22Rv1 (cell line): ENCODE measurements at regions not wholly inside any gene's neighbourhood (a gene's known extent, or its start where the extent isn't known, plus 50 kb on each side); places are given as distances from the start of the nearest gene placed in this dataset.

Experiments used
- CTCF ChIP-seq: fragments of 450-650 bp; IDR thresholded peaks from 2 replicates; pipeline ENCODE4 v1.5.1; 2017; ENCODE audit warnings: mild to moderate bottlenecking
- ZFX ChIP-seq: fragments of 450-650 bp; IDR thresholded peaks from 2 replicates; pipeline ENCODE4 v1.6.1; 2017; ENCODE audit warnings: antibody characterized with exemption, borderline replicate concordance

GRCh38 chr10:28945959-28946358, 268.6 kb downstream of the BAMBI start:
- TF ChIP-seq CTCF (no peak), ZFX (no peak)
